Suppressor macrophage treated with lipopolysaccharide for 4 hours (primary cell): ENCODE measurements at regions not wholly inside any gene's neighbourhood (a gene's known extent, or its start where the extent isn't known, plus 50 kb on each side); places are given as distances from the start of the nearest gene placed in this dataset.
A peak's percentile ranks its signal among the peaks of the same experiment; 100 is the strongest.

Source experiments
- DNase-seq: peaks from one replicate; pipeline ENCODE4 v3.0.0-alpha.2; 2020

DNA sequence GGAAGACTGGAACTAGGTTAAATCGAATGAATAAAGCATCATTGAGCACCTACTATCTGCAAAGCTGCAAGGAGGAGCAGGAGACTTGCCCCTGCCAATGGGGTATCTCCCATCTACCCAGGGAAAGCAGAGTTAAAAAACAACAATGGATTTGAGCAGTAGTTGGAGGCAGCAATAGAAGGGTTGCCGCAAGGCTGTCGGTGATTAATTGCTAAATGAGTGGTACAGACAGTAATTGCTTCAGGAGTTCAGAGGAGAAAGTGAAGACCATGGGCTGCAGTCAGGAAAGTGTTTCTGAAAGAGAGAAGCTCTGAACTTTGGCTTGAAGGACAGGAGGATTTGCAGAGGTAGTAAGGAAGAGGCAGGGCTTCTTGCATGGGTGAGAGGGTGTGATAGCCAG, 152.9 kb downstream of the ACTL8 start:
- no peak for DNase-seq

DNA sequence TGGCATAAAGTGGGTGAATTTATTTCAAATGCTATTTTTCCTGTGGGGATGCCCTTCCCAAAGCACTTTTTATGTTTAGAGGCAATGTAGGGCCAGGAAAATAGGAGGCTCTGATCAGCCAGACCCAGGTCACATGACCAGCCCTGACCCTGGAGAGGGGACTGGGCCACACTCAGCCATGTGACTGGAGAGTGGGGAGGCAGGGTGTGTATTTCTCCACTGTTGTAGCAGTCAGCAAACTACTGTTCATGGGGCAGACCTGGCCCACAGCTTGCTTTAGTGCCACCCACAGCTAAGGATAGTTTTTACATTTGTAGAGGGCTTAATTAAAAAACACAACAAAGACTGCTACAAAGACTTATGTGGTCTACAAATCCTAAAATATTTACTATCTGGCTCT, 153.8 kb downstream of the ACTL8 start:
- no peak for DNase-seq

DNA sequence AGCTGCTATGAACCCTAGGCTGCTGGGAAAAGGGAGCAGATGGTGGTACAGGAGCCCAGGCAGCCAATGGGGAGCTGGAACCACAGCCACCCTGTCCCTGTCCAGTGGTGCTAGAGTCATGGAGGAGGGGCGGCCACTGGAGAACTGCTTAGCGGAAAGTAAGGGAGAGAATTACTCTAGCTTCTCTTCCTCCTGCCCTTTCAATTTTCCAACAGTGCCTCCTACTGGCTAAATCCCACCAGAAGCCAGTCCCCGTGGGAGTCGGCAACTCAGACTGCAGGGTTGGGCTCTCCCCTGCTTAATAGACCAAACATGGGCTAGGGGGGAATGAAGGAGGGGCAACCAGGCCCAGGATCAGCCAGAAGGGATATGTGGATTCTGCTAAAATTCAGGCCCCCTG, 154.5 kb downstream of the ACTL8 start:
- peak; percentile 23 for DNase-seq

- no peak for DNase-seq
Observed at GRCh38 chr1:17911791-17912190, 156.7 kb downstream of the ACTL8 start.

- no peak for DNase-seq
Observed at GRCh38 chr1:17912491-17912890, 157.4 kb downstream of the ACTL8 start.

GRCh38 chr1:17913326-17914115, 158.4 kb downstream of the ACTL8 start:
- DNase-seq = no peak

DNA sequence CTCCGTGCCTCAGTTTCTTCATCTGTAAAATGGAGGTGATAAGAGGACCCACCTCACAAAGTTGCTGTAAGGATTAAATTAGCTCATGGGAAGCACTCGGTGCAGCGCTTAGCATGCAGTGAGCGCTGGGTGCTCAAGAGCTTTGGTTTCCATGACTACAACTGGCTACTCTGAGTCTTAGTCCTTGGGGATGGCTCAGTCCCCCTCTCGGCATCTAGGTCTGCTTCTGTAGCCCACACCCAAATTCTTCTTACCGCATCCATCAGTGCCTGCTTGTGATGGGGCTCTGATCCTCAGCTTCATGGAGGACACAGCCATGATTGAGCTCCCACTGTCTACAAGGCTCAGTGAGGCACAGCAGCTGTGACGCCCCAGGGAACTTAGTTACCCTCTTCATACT, 159.0 kb downstream of the ACTL8 start:
- no peak for DNase-seq

DNA sequence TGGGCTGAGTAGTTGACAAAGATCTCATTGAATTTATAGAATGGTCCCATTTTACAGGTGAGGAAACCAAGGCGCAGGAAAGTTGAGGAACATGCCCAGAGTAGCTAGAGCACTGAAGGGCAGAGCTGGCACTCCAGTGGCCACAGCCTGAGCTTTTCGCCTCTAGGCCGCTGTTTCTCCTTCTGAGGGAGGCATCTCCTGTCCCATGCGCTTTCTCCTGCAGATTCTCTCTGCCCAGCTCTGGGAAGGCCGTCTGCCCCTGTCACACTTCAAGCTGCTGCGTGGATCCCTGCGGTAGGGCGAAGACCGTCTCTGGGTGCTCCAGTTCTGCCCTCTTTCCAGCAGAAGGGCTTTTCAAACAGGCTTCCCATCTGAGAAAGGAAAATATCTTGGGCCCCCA, 159.9 kb downstream of the ACTL8 start:
- no peak for DNase-seq

DNA sequence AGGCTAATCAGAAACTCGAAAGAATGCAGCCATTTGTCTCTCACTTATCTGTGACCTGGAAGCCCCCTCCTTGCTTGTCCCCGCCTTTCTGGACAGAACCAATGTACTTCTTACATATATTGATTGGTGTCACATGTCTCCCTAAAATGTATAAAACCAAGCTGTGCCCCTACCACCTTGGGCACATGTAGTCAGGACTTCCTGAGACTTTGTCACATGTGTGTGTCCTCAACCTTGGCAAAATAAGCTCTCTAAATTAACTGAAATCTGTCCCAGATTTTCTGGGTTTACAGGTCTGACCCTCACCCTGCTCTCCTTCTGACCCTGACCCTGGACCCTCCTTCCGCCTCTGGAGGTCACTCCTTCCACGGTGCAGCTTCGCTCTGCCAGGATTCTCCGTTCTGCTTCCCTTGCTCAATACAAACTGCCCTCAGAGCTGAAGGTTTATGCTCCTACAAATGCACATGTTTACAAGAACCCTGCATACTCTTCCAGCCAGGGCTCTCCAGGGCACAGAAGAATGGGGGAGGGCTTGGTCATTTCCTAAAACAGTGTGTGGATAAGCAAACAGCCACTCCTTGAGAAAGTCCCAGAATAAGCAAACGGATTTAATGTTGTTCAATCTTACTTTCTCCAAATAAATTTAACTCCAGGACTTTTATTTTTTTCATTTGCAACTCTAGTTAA, 160.5 kb downstream of the ACTL8 start:
- no peak for DNase-seq

- DNase-seq = no peak
Observed at GRCh38 chr1:17916702-17917101, 161.6 kb downstream of the ACTL8 start.

GRCh38 chr1:17919525-17920439, 164.6 kb downstream of the ACTL8 start:
- DNase-seq = peak; percentile 23

GRCh38 chr1:17920881-17921640, 165.9 kb downstream of the ACTL8 start:
- DNase-seq = no peak

- DNase-seq = peak; percentile 56
Observed at GRCh38 chr1:17922833-17923232, 167.7 kb downstream of the ACTL8 start.

DNA sequence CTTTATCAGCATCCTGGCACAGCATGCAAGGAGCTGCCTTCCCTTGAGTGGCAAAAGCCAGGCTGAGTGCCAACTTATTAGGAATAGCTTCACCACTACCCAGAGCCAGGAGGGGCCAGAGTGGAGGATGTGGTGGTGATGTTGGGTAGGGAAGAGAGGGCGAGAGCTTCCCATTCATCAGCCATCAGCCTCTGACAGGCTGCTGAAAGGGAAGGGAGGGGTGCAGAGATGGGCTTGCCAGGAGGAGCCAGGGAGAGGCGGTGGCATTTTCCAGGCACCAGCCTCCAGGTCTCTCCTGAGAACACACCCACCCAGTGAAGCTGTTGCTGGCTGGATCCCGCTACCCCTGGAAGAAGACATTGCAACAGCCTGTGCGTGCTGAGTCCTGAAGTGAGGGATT, 168.5 kb downstream of the ACTL8 start:
- no peak for DNase-seq

GRCh38 chr1:17924578-17924977, 169.4 kb downstream of the ACTL8 start:
- DNase-seq = no peak

DNA sequence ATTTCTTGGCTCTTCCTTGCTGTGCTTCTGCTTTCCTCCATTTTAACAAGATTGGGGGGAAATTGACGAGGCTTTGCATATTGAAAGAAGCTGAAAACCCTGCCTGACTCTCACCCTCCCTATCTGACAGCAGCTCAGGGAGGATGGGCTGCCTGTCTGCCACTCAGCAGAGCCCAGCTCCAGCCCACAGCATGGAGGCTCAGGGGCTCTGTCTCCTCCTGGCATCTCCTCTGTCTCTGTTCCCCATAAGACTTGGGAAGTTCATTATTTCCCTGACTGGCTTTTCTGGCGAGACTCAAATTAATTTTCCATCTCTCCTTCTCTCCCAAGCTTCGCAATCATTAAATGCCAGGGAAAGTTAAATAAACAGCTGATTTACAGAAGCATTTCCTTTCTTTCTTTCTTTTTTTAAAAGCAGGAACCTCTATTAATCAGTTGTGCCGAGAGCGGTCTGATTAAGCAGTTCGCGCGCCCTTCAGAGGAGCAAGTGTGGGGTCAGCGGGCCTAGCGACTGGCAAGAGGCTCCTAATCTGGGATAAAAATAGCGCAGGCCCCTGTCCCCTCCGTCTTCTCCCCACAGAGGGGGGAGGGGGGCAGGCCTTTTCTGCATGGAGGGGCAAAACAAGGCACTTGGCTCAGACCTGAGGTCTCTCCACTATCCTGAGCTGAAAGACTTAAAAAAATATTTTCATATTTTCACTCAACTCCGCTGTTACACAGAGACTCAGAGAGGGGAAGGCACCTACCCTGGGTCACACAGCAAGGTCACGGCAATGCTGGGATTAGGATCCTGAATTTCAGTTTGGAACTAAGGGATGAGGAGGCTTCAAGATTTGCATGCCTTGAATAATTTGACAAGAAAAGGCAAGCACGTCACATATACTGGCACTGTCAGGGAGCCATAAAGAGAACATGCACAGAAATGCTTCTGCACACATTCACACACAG, 170.4 kb downstream of the ACTL8 start:
- no peak for DNase-seq

DNA sequence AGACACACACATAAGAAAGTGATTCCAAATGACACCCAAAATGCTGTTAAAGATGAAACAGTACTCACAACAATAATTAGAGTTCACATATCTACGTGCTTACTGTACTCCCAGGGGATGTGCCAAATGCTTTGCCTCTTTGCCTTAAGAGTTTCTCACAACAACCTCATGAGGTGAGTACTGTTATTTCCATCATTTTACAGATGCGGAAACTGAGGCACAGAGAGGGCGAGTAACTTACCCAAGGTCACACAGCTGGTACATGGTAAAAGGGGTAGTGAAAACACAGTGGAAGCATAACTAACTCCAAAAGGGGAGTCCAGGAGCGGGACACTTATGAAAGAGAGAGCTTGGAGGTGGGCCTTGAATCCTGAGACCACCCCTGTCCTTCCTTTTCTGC, 171.8 kb downstream of the ACTL8 start:
- no peak for DNase-seq

DNA sequence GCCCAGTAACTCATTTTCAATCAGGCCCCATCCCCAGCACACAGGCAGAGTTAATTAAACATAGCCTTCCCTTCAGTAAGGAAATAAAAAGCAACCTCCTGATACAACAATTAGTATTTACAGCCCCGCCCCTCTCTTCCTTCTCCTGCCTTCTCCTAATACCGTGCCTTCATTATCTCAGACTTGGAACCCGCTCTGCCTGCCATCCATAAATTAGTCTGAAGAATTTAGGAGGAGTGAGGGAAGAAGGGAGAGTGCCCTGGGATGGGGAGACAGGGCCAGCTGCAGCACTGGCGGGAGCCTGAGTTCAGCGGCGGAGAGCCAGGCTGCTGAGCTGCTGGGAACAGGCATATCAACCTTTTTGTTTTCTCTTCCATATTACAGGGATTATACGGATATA, 172.8 kb downstream of the ACTL8 start:
- DNase-seq = no peak

- no peak for DNase-seq
Observed at GRCh38 chr1:17929224-17929623, 174.1 kb downstream of the ACTL8 start.

- DNase-seq = no peak
Observed at GRCh38 chr1:17930635-17931034, 175.5 kb downstream of the ACTL8 start.

GRCh38 chr1:17932164-17932563, 175.4 kb upstream of the IGSF21 start:
- no peak for DNase-seq

- no peak for DNase-seq
Observed at GRCh38 chr1:17933501-17933900, 174.1 kb upstream of the IGSF21 start.
